ENCODE measurements at regions not wholly inside any gene's neighbourhood (a gene's known extent, or its start where the extent isn't known, plus 50 kb on each side); places are given as distances from the start of the nearest gene placed in this dataset.
A peak's percentile ranks its signal among the peaks of the same experiment; 100 is the strongest.
"Not testable (repeated sequence)": the region's sequence is repeated elsewhere in the genome, so short reads cannot be mapped to it uniquely, and the experiment has no call there.

- H3K9me3 ChIP-seq = no peaks in the 10 kb centered on the region
- no peak overlapping the region for H3K4me3 Mint-ChIP-seq
- DNase-seq (no peak), ATAC-seq (replicated peaks in 1 of 4) (no peak)
- no peaks in the 10 kb centered on the region for H3K36me3 Mint-ChIP-seq
- 25% methylated on average over 1 of the region's 3 CpGs for WGBS (ENCODE audit: insufficient coverage)
- peak overlapping the region in 1 of 2 donors; percentile 40 for H3K27ac Mint-ChIP-seq
- no peak overlapping the region for H3K27ac ChIP-seq (ENCODE audit: low read length)
- POLR2A ChIA-PET = no interaction called here
- H3K36me3 ChIP-seq (ENCODE audit: control insufficient read depth in 2 of 2, extremely low read depth in 1 of 2, insufficient read depth in 1 of 2, low read length in 1 of 2) = no peaks in the 10 kb centered on the region
- H3K27me3 ChIP-seq (replicated peaks in 1 of 2; ENCODE audit: control insufficient read depth in 2 of 2, extremely low read depth in 1 of 2, insufficient read depth in 2 of 2, low read length in 1 of 2) = no peaks in the 10 kb centered on the region
- H3K4me1 ChIP-seq (ENCODE audit: control insufficient read depth in 1 of 2, extremely low read depth in 1 of 2, insufficient read depth in 2 of 2, low read length in 2 of 2) = peaks cover 7 to 14% of the 10 kb centered on the region in 2 experiments
- CTCF ChIA-PET = interaction anchor here in 1 of 2 donors (0.7 to 1.6 kb wide), 2 partner anchors 67 to 90 kb away, joined by 3 read pairs; no protein-coding TSS in a partner anchor
- H3K9me3 Mint-ChIP-seq = no peaks in the 10 kb centered on the region
- H3K27me3 Mint-ChIP-seq = no peaks in the 10 kb centered on the region
- H3K4me1 Mint-ChIP-seq = peaks cover 22 to 44% (median 27%) of the 10 kb centered on the region in 3 donors
- no peak overlapping the region for H3K4me3 ChIP-seq (ENCODE audit: control insufficient read depth in 1 of 2, extremely low read depth in 1 of 2, low read length in 1 of 2)
Measured at GRCh38 chr2:136286423-136286822, 168.5 kb upstream of the CXCR4 start.

- H3K36me3 Mint-ChIP-seq = no peaks in the 10 kb centered on the region
- no peaks in the 10 kb centered on the region for H3K27me3 Mint-ChIP-seq
- Histone ChIP-seq H3K9me3 (no peaks in the 10 kb centered on the region), H3K4me1 (ENCODE audit: control insufficient read depth in 1 of 2, extremely low read depth in 1 of 2, insufficient read depth in 2 of 2, low read length in 2 of 2) (peaks cover 13 to 24% of the 10 kb centered on the region in 2 experiments), H3K4me3 (ENCODE audit: control insufficient read depth in 1 of 2, extremely low read depth in 1 of 2, low read length in 1 of 2) (no peak overlapping the region), H3K27ac (ENCODE audit: low read length) (no peak overlapping the region), H3K36me3 (ENCODE audit: control insufficient read depth in 2 of 2, extremely low read depth in 1 of 2, insufficient read depth in 1 of 2, low read length in 1 of 2) (no peaks in the 10 kb centered on the region), H3K27me3 (replicated peaks in 1 of 2; ENCODE audit: control insufficient read depth in 2 of 2, extremely low read depth in 1 of 2, insufficient read depth in 2 of 2, low read length in 1 of 2) (no peaks in the 10 kb centered on the region)
- H3K4me3 Mint-ChIP-seq = no peak overlapping the region
- ChIA-PET CTCF (interaction anchor here in 1 of 2 donors (1.6 kb wide), 1 partner anchor 65 kb away, joined by 3 read pairs; no protein-coding TSS in a partner anchor), POLR2A (no interaction called here)
- peak overlapping the region in 1 of 2 donors; percentile 48 for H3K27ac Mint-ChIP-seq
- no peaks in the 10 kb centered on the region for H3K9me3 Mint-ChIP-seq
- DNase-seq = no peak
- no peak for ATAC-seq (replicated peaks in 1 of 4)
- peaks cover 40 to 61% (median 42%) of the 10 kb centered on the region in 3 donors for H3K4me1 Mint-ChIP-seq
- WGBS (ENCODE audit: insufficient coverage) = 95% methylated on average over 2 of the region's 4 CpGs
Measured at GRCh38 chr2:136284226-136285119, 166.5 kb upstream of the CXCR4 start.

GRCh38 chr2:136282251-136282650 lies 164.3 kb upstream of the CXCR4 start:
- Histone ChIP-seq H3K4me3 (ENCODE audit: control insufficient read depth in 1 of 2, extremely low read depth in 1 of 2, low read length in 1 of 2) (no peak overlapping the region), H3K27me3 (replicated peaks in 1 of 2; ENCODE audit: control insufficient read depth in 2 of 2, extremely low read depth in 1 of 2, insufficient read depth in 2 of 2, low read length in 1 of 2) (no peaks in the 10 kb centered on the region), H3K9me3 (no peaks in the 10 kb centered on the region), H3K36me3 (ENCODE audit: control insufficient read depth in 2 of 2, extremely low read depth in 1 of 2, insufficient read depth in 1 of 2, low read length in 1 of 2) (no peaks in the 10 kb centered on the region), H3K27ac (ENCODE audit: low read length) (peak overlapping the region; percentile 81), H3K4me1 (ENCODE audit: control insufficient read depth in 1 of 2, extremely low read depth in 1 of 2, insufficient read depth in 2 of 2, low read length in 2 of 2) (peaks cover 13 to 24% of the 10 kb centered on the region in 2 experiments)
- peak in 1 of 35 experiments; percentile 42 for DNase-seq
- ChIA-PET CTCF (interaction anchor here in 1 of 2 donors (1.4 to 2.0 kb wide), 3 partner anchors 44 to 368 kb away, joined by 6 to 10 read pairs (median 7); no protein-coding TSS in a partner anchor), POLR2A (interaction anchor here (0.6 to 2.1 kb wide), 5 partner anchors 43 to 404 kb away, joined by 3 to 15 read pairs (median 10); no protein-coding TSS in a partner anchor)
- peak overlapping the region in 1 of 3 donors; percentile 74 for H3K4me3 Mint-ChIP-seq
- WGBS (ENCODE audit: insufficient coverage) = 68% methylated on average over 5 of the region's 6 CpGs
- peak overlapping the region; percentile 95 for H3K27ac Mint-ChIP-seq
- no peaks in the 10 kb centered on the region for H3K9me3 Mint-ChIP-seq
- no peak for ATAC-seq (replicated peaks in 1 of 4)
- H3K36me3 Mint-ChIP-seq = no peaks in the 10 kb centered on the region
- peaks cover 44 to 65% (median 47%) of the 10 kb centered on the region in 3 donors for H3K4me1 Mint-ChIP-seq
- no peaks in the 10 kb centered on the region for H3K27me3 Mint-ChIP-seq

DNA sequence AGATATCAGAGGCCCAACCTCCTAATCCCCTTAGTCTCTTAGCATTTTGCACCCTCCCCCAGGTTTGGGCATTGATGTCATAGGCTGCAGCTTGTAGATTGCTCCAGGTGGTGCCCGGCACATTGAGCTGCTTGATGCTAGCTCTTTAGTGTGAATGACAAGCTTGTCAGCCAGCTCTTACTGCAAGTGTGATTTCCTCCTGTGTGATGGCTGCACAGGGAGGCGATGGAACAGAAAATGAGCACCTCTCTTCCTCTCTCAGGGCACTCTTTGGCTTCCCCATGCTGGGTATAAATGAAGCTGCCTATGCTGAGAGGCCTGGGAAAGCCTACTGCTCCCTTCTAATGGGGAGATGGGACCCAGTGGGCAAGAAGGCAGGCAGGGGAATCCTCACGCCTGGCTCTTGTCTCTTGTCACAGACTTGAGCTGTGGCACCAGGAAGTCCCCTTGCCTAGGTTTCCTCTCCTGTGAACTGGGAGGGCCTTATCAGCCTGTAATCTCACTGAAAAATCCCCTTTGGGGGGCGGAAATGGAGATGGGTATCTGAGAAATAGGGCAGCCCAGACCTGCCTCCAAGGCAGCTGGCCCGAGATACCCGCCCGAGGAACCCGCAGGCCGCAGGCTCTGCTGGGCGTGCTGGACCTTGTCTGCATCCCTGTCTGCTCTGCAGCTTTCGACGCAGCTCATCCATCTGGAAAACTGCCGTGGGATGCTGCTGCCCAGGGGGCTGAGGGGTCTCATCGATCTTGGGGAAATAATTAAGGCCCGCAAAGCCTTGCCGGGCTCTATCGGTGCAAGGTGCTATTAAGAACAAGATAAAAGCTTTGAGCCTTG lies 163.5 kb upstream of the CXCR4 start:
- H3K27ac ChIP-seq (ENCODE audit: low read length) = peak overlapping the region; percentile 81
- ATAC-seq (replicated peaks in 1 of 4) = peak; percentile 77 to 90 (median 79)
- Mint-ChIP-seq H3K9me3 (no peaks in the 10 kb centered on the region), H3K4me3 (peak overlapping the region; percentile 21 to 74 (median 31)), H3K4me1 (peaks cover 44 to 65% (median 47%) of the 10 kb centered on the region in 3 donors), H3K27me3 (no peaks in the 10 kb centered on the region), H3K27ac (peak overlapping the region; percentile 95), H3K36me3 (no peaks in the 10 kb centered on the region)
- no peak overlapping the region for H3K4me3 ChIP-seq (ENCODE audit: control insufficient read depth in 1 of 2, extremely low read depth in 1 of 2, low read length in 1 of 2)
- ChIA-PET CTCF (interaction anchor here (0.7 to 2.0 kb wide), 12 partner anchors 25 to 368 kb away, joined by 3 to 12 read pairs (median 5); no protein-coding TSS in a partner anchor), POLR2A (interaction anchor here (0.5 to 2.1 kb wide), 18 partner anchors 24 to 441 kb away, joined by 3 to 15 read pairs (median 4); no protein-coding TSS in a partner anchor)
- peaks cover 13 to 24% of the 10 kb centered on the region in 2 experiments for H3K4me1 ChIP-seq (ENCODE audit: control insufficient read depth in 1 of 2, extremely low read depth in 1 of 2, insufficient read depth in 2 of 2, low read length in 2 of 2)
- WGBS (ENCODE audit: insufficient coverage) = 52% methylated on average over 15 of the region's 17 CpGs
- H3K9me3 ChIP-seq = no peaks in the 10 kb centered on the region
- no peaks in the 10 kb centered on the region for H3K27me3 ChIP-seq (replicated peaks in 1 of 2; ENCODE audit: control insufficient read depth in 2 of 2, extremely low read depth in 1 of 2, insufficient read depth in 2 of 2, low read length in 1 of 2)
- H3K36me3 ChIP-seq (ENCODE audit: control insufficient read depth in 2 of 2, extremely low read depth in 1 of 2, insufficient read depth in 1 of 2, low read length in 1 of 2) = no peaks in the 10 kb centered on the region
- peak; percentile 18 to 88 (median 64) for DNase-seq

DNA sequence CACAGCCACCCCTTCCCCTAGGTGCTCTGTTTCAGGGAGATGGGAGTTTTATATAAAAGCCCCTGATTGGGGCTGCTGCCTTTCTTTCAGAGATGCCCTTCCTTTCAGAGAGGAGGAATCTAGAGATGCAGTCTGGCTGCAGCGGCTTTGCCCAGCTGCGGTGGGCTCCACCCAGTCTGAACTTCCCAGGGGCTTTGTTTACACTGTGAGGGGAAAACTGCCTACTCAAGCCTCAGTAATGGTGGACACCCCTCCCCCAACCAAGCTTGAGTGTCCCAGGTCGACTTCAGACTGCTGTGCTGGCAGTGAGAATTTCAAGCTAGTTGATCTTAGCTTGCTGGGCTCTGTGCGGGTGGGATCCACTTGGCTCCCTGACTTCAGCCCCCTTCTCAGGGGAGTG lies 148.4 kb upstream of the CXCR4 start:
- H3K27ac ChIP-seq (ENCODE audit: low read length); H3K27ac Mint-ChIP-seq; H3K4me3 Mint-ChIP-seq; H3K36me3 ChIP-seq (ENCODE audit: control insufficient read depth in 2 of 2, extremely low read depth in 1 of 2, insufficient read depth in 1 of 2, low read length in 1 of 2); H3K27me3 Mint-ChIP-seq; H3K36me3 Mint-ChIP-seq; H3K4me3 ChIP-seq (ENCODE audit: control insufficient read depth in 1 of 2, extremely low read depth in 1 of 2, low read length in 1 of 2); POLR2A ChIA-PET; H3K9me3 ChIP-seq; ATAC-seq (replicated peaks in 1 of 4); H3K4me1 Mint-ChIP-seq; CTCF ChIA-PET; H3K4me1 ChIP-seq (ENCODE audit: control insufficient read depth in 1 of 2, extremely low read depth in 1 of 2, insufficient read depth in 2 of 2, low read length in 2 of 2); H3K27me3 ChIP-seq (replicated peaks in 1 of 2; ENCODE audit: control insufficient read depth in 2 of 2, extremely low read depth in 1 of 2, insufficient read depth in 2 of 2, low read length in 1 of 2); DNase-seq: not testable (repeated sequence)
- 80% methylated on average over 2 of the region's 4 CpGs for WGBS (ENCODE audit: insufficient coverage)
- H3K9me3 Mint-ChIP-seq = peaks cover 3 to 23% (median 15%) of the 10 kb centered on the region in 3 donors

GRCh38 chr2:136259551-136259950 lies 141.6 kb upstream of the CXCR4 start:
- H3K4me3 ChIP-seq (ENCODE audit: control insufficient read depth in 1 of 2, extremely low read depth in 1 of 2, low read length in 1 of 2) = no peak overlapping the region
- CTCF ChIA-PET = no interaction called here
- no peaks in the 10 kb centered on the region for H3K9me3 ChIP-seq
- ATAC-seq (replicated peaks in 1 of 4) = no peak
- H3K27ac ChIP-seq (ENCODE audit: low read length) = no peak overlapping the region
- no peak overlapping the region for H3K4me3 Mint-ChIP-seq
- peaks cover 2% of the 10 kb centered on the region for H3K36me3 Mint-ChIP-seq
- no peaks in the 10 kb centered on the region for H3K4me1 ChIP-seq (ENCODE audit: control insufficient read depth in 1 of 2, extremely low read depth in 1 of 2, insufficient read depth in 2 of 2, low read length in 2 of 2)
- H3K9me3 Mint-ChIP-seq = peaks cover 3 to 8% (median 5%) of the 10 kb centered on the region in 3 donors
- H3K27me3 Mint-ChIP-seq = no peaks in the 10 kb centered on the region
- 78% methylated on average over 2 of the region's 3 CpGs for WGBS (ENCODE audit: insufficient coverage)
- peaks cover 5 to 33% (median 30%) of the 10 kb centered on the region in 3 donors for H3K4me1 Mint-ChIP-seq
- DNase-seq = no peak
- H3K36me3 ChIP-seq (ENCODE audit: control insufficient read depth in 2 of 2, extremely low read depth in 1 of 2, insufficient read depth in 1 of 2, low read length in 1 of 2) = no peaks in the 10 kb centered on the region
- H3K27me3 ChIP-seq (replicated peaks in 1 of 2; ENCODE audit: control insufficient read depth in 2 of 2, extremely low read depth in 1 of 2, insufficient read depth in 2 of 2, low read length in 1 of 2) = no peaks in the 10 kb centered on the region
- POLR2A ChIA-PET = no interaction called here
- peak overlapping the region in 1 of 2 donors; percentile 47 for H3K27ac Mint-ChIP-seq

Data from T-cell (primary cell).